Hepatocyte (in vitro differentiated cells): ENCODE measurements at regions not wholly inside any gene's neighbourhood (a gene's known extent, or its start where the extent isn't known, plus 50 kb on each side); places are given as distances from the start of the nearest gene placed in this dataset.

Experiments used
- EZH2 ChIP-seq: fragments of 200-600 bp; sonication (generic); IDR thresholded peaks from 2 replicates; pipeline ENCODE4 v1.6.1; 2016; ENCODE audit warnings: antibody characterized with exemption, mild to moderate bottlenecking, borderline replicate concordance
- EZH2phosphoT487 ChIP-seq: fragments of 200-600 bp; sonication (generic); IDR thresholded peaks from one replicate; pipeline ENCODE4 v1.6.1; 2018; ENCODE audit warnings: antibody characterized with exemption, mild to moderate bottlenecking, low read depth, moderate library complexity; ENCODE audit not compliant: unreplicated experiment, severe bottlenecking
- TF ChIP-seq, protein P1 (sequence below): fragments of 200-600 bp; sonication (generic); IDR thresholded peaks from 2 replicates; pipeline ENCODE4 v1.5.1; 2016; ENCODE audit warnings: antibody characterized with exemption, mild to moderate bottlenecking; ENCODE audit not compliant: poor library complexity

DNA sequence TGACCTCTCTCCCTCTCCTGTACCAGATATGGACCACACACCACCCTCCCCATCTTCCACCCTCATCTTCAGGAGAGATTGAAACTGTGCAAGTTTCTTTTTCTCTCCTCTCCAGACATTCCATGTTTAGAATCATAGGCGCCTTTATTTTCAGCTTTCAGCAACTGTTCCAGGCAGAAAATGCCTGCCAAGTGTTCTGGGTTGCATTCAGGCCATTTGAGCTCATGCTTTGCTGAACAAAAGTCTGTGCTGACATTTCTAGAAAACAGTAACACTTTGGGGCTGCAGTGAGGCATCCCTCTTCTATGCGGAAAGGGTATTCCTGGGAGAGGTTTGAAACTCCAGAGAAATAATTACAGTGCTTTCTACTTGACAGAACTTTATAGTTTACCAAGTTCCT is 361.7 kb downstream of the GPAM start:
- TF ChIP-seq, protein P1, sequence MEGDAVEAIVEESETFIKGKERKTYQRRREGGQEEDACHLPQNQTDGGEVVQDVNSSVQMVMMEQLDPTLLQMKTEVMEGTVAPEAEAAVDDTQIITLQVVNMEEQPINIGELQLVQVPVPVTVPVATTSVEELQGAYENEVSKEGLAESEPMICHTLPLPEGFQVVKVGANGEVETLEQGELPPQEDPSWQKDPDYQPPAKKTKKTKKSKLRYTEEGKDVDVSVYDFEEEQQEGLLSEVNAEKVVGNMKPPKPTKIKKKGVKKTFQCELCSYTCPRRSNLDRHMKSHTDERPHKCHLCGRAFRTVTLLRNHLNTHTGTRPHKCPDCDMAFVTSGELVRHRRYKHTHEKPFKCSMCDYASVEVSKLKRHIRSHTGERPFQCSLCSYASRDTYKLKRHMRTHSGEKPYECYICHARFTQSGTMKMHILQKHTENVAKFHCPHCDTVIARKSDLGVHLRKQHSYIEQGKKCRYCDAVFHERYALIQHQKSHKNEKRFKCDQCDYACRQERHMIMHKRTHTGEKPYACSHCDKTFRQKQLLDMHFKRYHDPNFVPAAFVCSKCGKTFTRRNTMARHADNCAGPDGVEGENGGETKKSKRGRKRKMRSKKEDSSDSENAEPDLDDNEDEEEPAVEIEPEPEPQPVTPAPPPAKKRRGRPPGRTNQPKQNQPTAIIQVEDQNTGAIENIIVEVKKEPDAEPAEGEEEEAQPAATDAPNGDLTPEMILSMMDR: no peak
- no peak for TF ChIP-seq EZH2
- TF ChIP-seq EZH2phosphoT487: no peak
